MCF 10A (cell line): ENCODE measurements at regions not wholly inside any gene's neighbourhood (a gene's known extent, or its start where the extent isn't known, plus 50 kb on each side); places are given as distances from the start of the nearest gene placed in this dataset.
"Not testable (repeated sequence)": the region's sequence is repeated elsewhere in the genome, so short reads cannot be mapped to it uniquely, and the experiment has no call there.

ENCODE experiments used
- BruUV-seq: library from RNA; stranded (reverse); fragments of 400-500 nt; replicated peaks from 2 replicates; lab custom pipeline; 2021; lab: Mats Ljungman, UMichigan
- CTCF ChIA-PET: fragments of 300-600 bp; sonication (Branson Sonifier 250); formaldehyde crosslinking; extraction: SDS; loops from one replicate; lab custom pipeline; 2021; ENCODE audit warnings: antibody characterized with exemption, inconsistent platforms; lab: Yijun Ruan, JAX
- POLR2A ChIA-PET: fragments of 300-600, 350-650 bp; sonication (Branson Sonifier 250); formaldehyde crosslinking; extraction: SDS; loops from one replicate; lab custom pipeline; 2020; ENCODE audit warnings: antibody characterized with exemption, inconsistent platforms; lab: Yijun Ruan, JAX
- DNase-seq: peaks from one replicate; pipeline ENCODE4 v3.0.0-alpha.2; 2018; ENCODE audit not compliant: unreplicated experiment
- H3K27ac Mint-ChIP-seq: one replicate; pipeline ENCODE4 v1.8.0; 2022; ENCODE audit warnings: mild to moderate bottlenecking, low read depth, mixed read lengths; ENCODE audit not compliant: unreplicated experiment
- H3K27me3 Mint-ChIP-seq: one replicate; pipeline ENCODE4 v1.8.0; 2022; ENCODE audit warnings: mixed read lengths; ENCODE audit not compliant: insufficient read depth, unreplicated experiment
- H3K36me3 Mint-ChIP-seq: one replicate; pipeline ENCODE4 v1.8.0; 2022; ENCODE audit warnings: mild to moderate bottlenecking, moderate library complexity, mixed read lengths; ENCODE audit not compliant: insufficient read depth, unreplicated experiment
- H3K4me1 Mint-ChIP-seq: one replicate; pipeline ENCODE4 v1.8.0; 2022; ENCODE audit warnings: mixed read lengths; ENCODE audit not compliant: insufficient read depth, unreplicated experiment
- H3K4me3 Mint-ChIP-seq: one replicate; pipeline ENCODE4 v1.8.0; 2022; ENCODE audit warnings: mild to moderate bottlenecking, moderate library complexity, mixed read lengths; ENCODE audit not compliant: unreplicated experiment
- H3K9me3 Mint-ChIP-seq: one replicate; pipeline ENCODE4 v1.8.0; 2022; ENCODE audit warnings: mixed read lengths; ENCODE audit not compliant: unreplicated experiment
- CTCF ChIP-seq: fragments of 200-600 bp; IDR thresholded peaks from one replicate; pipeline ENCODE4 v1.8.0; 2022; ENCODE audit warnings: antibody characterized with exemption, mild to moderate bottlenecking; ENCODE audit not compliant: unreplicated experiment
- intact Hi-C: fragments of 100-400 bp; cut with micrococcal nuclease; formaldehyde crosslinking; loops from 2 replicates; pipeline ENCODE4 v1.14.1; 2022

GRCh38 chr4:174009686-174010451 is 273.6 kb downstream of the FBXO8 start:
- Mint-ChIP-seq H3K36me3 (no peaks in the 10 kb centered on the region), H3K27me3 (peaks cover 90% of the 10 kb centered on the region), H3K9me3 (no peaks in the 10 kb centered on the region), H3K4me1 (no peaks in the 10 kb centered on the region), H3K4me3 (no peak overlapping the region), H3K27ac (no peak overlapping the region)
- intact Hi-C loops: no loop called here
- TF ChIP-seq CTCF: no peak
- no TSS peak for BruUV-seq
- ChIA-PET CTCF (interaction anchor here (0.7 to 2.3 kb wide), 3 partner anchors 20 to 111 kb away, joined by 3 to 9 read pairs (median 3); no protein-coding TSS in a partner anchor), POLR2A (no interaction called here)
- no peak for DNase-seq

- H3K4me3 Mint-ChIP-seq: no peak overlapping the region
- no peaks in the 10 kb centered on the region for H3K36me3 Mint-ChIP-seq
- H3K4me1 Mint-ChIP-seq: no peaks in the 10 kb centered on the region
- H3K27ac Mint-ChIP-seq: no peak overlapping the region
- no peak for TF ChIP-seq CTCF
- no peaks in the 10 kb centered on the region for H3K9me3 Mint-ChIP-seq
- intact Hi-C loops: no loop called here
- DNase-seq: no peak
- no TSS peak for BruUV-seq
- H3K27me3 Mint-ChIP-seq: peaks cover 91% of the 10 kb centered on the region
- POLR2A ChIA-PET: no interaction called here
- CTCF ChIA-PET: interaction anchor here (2.7 kb wide), 1 partner anchor 15 kb away, joined by 14 read pairs; no protein-coding TSS in a partner anchor
Measured at GRCh38 chr4:174005422-174005821, 278.0 kb downstream of the FBXO8 start.

GRCh38 chr4:173998471-173999144 is 284.9 kb downstream of the FBXO8 start:
- Mint-ChIP-seq H3K4me1 (no peaks in the 10 kb centered on the region), H3K27ac (no peak overlapping the region), H3K4me3 (no peak overlapping the region), H3K36me3 (no peaks in the 10 kb centered on the region), H3K9me3 (no peaks in the 10 kb centered on the region), H3K27me3 (peaks cover 96% of the 10 kb centered on the region)
- BruUV-seq: no TSS peak
- CTCF ChIA-PET: interaction anchor here (0.6 to 1.6 kb wide), 2 partner anchors 8 to 77 kb away, joined by 3 to 6 read pairs; no protein-coding TSS in a partner anchor
- no peak for TF ChIP-seq CTCF
- intact Hi-C loops: no loop called here
- POLR2A ChIA-PET: interaction anchor here (1.0 kb wide), 1 partner anchor 27 kb away, joined by 3 read pairs; no protein-coding TSS in a partner anchor
- no peak for DNase-seq

- H3K4me3 Mint-ChIP-seq, POLR2A ChIA-PET, H3K4me1 Mint-ChIP-seq, H3K9me3 Mint-ChIP-seq, H3K36me3 Mint-ChIP-seq, H3K27ac Mint-ChIP-seq, BruUV-seq, DNase-seq, intact Hi-C loops: not testable (repeated sequence)
- H3K27me3 Mint-ChIP-seq: peaks cover 100% of the 10 kb centered on the region
- CTCF ChIA-PET: interaction anchor here (0.6 kb wide), 1 partner anchor 481 kb away, joined by 3 read pairs; no protein-coding TSS in a partner anchor
Measured at GRCh38 chr4:173995779-173996178, 287.7 kb downstream of the FBXO8 start.
